GM19372 (cell line): ENCODE measurements at regions not wholly inside any gene's neighbourhood (a gene's known extent, or its start where the extent isn't known, plus 50 kb on each side); places are given as distances from the start of the nearest gene placed in this dataset.

Source experiments
- ATAC-seq: cut with Tn5 transposase; IDR thresholded peaks from one replicate; pipeline ENCODE4 v1.9.1; 2021; ENCODE audit warnings: mild to moderate bottlenecking, low read depth, moderate library complexity; ENCODE audit not compliant: unreplicated experiment

DNA sequence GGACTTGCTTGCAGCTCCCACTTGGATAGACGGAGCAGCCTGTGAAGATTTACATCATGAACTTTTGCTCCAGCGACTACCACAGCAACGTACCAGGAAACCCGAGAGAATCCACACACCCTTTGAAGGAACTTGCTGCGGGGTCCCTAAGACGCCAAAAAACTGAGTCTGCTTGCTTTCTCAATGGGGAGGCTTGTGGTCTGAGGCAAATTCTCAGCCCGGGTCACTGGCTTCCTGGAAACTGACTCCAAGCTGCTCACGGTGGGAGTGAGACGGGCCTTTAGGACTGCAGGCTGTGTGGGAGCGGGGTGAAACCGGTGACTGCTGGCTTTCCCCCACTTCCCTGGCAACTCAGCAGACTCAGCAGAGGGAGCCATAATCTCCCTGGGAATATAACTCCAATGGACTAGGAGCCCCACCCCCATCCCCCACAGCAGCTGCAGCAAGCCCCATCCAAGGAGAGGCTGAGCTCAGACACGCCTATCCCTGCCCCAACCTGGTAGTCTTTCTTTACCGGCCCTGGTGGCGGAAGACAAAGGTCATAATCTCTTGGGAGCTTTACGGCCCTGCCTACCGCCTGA lies 466.0 kb downstream of the CAAP1 start:
- no peak for ATAC-seq

- no peak for ATAC-seq
Observed at GRCh38 chr9:26418480-26418879, 474.1 kb downstream of the CAAP1 start.

DNA sequence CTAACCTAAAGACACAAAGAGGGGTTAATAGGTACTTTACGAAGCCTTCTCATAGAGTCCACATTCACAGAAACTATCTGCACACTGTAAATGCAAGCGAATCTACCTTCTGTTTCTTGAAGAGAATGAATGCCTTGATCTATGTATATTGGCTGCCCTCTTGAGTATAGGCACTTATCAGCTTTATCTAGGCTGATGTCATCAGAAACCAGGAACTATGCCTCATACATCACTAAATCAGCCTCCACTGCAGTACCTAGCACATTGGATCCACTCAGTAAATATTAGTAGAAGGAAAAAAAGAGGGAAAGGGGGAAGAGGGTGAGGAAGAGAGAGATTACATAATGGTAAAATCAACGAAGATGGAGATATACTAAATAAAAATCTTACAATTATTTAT lies 477.1 kb downstream of the CAAP1 start:
- ATAC-seq: no peak

- no peak for ATAC-seq
Observed at GRCh38 chr9:26413611-26414010, 479.0 kb downstream of the CAAP1 start.

GRCh38 chr9:26412446-26412845 lies 480.2 kb downstream of the CAAP1 start:
- ATAC-seq: no peak

DNA sequence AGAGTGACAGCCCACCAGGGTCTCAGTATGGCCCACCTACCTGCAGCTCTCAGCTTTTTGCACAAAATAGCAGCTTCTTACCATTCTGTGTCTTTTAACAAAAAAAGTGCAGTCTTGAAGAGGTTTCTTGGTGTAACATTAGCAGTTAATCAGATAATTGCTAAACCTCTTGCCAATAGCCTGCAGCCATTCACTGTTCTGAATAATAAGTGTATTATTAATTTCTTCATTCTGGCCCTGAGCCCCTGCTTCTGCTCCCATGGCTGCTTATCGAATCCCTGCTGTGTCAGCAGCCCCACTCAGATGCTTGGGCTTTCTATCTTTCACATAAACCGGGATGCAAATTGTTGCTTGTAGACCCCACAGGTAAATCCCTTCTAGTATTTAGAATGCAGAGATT lies 485.9 kb downstream of the CAAP1 start:
- ATAC-seq: no peak

GRCh38 chr9:26399556-26399955 lies 493.0 kb downstream of the CAAP1 start:
- no peak for ATAC-seq

GRCh38 chr9:26394025-26394424 lies 498.6 kb downstream of the CAAP1 start:
- ATAC-seq: no peak

GRCh38 chr9:26392639-26393038 lies 500.0 kb downstream of the CAAP1 start:
- ATAC-seq: no peak

GRCh38 chr9:26391036-26391435 lies 501.6 kb downstream of the CAAP1 start:
- ATAC-seq: no peak

- ATAC-seq: no peak
Observed at GRCh38 chr9:26375448-26375847, 517.2 kb downstream of the CAAP1 start.

GRCh38 chr9:26373616-26374015 lies 519.0 kb downstream of the CAAP1 start:
- ATAC-seq: no peak

GRCh38 chr9:26371236-26371635 lies 521.4 kb downstream of the CAAP1 start:
- no peak for ATAC-seq

- no peak for ATAC-seq
Observed at GRCh38 chr9:26369093-26369492, 523.5 kb downstream of the CAAP1 start.

DNA sequence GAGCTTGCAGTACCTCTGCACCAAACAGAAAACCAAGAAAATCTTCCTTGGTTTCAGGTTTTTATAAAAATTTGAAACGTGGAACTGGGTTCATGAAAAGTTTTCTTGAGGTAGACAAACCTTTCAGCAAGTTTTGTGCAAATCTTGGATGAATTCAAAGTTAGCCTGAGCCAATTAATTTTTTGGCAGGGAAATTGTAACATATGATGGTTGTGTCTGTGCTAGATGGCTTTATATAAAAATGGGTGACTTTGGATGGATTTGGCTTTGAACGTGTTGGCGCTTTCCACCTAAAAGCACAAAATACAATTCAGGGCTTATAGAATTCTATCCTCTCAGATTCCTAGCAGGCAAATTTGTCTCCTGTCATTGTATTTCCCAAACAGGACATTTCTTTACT lies 524.4 kb downstream of the CAAP1 start:
- ATAC-seq: no peak

- ATAC-seq: no peak
Observed at GRCh38 chr9:26361010-26361409, 531.6 kb downstream of the CAAP1 start.

DNA sequence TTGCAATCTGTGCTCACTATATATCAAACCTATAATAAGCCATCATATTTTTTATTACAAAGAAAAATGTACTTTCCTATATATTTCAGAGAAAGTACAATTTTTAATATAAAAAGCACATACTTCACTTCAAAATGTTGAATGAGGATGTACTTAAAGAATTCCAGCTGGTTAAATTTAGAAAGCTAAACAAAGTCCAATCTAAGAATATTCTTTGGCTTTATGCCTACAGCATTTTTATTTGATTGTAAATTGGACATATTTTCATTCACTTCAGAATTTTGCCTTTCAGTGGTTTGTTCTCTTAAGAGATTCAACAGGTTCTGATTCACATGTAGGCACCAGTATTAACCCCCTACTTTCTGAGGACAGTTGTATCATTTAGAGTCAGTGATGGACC lies 533.8 kb downstream of the CAAP1 start:
- no peak for ATAC-seq

DNA sequence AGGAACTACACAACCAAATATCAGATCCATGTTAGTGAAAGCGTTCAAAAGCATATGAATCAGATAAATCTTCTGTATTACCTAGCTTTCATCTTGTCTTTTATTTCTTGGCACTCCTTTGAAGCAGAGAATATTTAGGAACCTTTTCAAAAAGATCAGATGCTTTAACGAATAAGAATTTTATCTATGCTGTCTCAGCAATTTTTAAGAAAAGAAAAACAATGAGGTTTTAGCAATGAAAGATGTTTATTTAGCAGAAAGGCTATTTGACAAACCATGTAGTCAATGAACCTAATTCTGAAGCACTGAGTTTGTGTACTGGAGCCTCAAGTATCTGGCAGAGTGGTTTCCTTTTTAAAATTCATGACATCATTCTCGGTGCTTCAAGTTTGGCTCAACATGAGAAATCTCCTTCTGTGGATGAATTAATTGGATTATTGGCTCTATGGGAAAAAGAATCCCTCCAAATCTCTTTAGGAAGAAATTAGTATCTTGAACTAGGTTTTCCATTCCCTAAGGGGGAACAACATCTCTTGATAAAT lies 534.7 kb downstream of the CAAP1 start:
- no peak for ATAC-seq

DNA sequence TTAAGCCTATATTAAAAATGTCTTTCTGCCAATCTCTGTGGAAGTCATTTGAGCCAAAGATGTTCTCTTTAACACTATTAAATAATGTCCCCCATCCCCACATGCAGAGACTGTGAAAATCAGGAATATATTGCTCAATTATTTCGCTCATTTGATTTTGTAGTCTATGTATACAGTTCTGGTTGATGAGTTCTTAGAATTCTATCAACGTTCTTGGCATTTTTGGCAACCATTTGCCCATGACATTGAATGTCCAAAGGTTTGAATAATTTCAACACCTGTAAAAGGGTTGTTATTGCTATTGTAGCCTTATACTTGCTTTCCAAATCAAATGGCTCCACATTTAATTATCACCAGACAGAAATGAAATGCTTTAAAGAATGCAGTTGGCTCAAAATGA lies 536.1 kb downstream of the CAAP1 start:
- no peak for ATAC-seq

- no peak for ATAC-seq
Observed at GRCh38 chr9:26346942-26347477, 545.6 kb downstream of the CAAP1 start.

DNA sequence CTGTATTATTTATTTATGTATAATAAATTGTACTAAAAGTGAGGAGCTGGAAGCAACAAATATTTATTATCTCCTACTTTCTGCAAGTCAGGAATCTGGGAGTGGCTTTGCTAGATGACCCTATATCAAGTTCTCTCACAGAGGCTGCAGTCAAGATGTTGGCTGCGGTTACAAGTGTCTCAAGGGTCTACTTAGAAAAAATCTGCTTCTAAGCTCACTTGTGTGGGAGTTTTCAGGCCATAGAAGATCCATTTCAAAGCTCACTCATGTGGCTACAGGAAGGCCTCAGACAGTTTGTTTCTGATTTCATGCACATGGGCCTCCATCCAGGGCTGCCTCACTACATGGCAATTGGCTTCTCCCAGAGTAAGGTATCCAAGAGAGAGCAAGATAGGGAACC lies 551.1 kb downstream of the CAAP1 start:
- no peak for ATAC-seq

DNA sequence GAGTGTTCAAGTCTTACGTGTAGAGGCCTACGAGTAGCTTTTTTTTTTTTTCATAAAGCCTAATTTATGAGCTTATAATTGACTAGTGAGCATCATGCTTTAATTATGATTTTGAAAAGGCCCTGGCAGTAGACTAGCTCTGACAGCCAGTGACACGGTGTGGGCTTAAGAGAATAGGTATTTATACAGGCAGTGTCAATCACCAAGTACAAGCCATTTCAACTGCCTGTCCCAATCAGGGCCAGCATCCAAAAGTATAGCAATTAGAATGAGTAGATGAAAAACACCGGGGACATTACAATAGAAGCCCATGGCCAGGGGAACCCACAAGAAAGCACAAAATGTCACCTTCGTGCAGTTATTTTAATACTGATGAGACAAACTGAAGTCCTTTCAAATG lies 552.8 kb downstream of the CAAP1 start:
- no peak for ATAC-seq

GRCh38 chr9:26335116-26335515 lies 557.5 kb downstream of the CAAP1 start:
- ATAC-seq: no peak
